ENCODE measurements at regions not wholly inside any gene's neighbourhood (a gene's known extent, or its start where the extent isn't known, plus 50 kb on each side); places are given as distances from the start of the nearest gene placed in this dataset.
A peak's percentile ranks its signal among the peaks of the same experiment; 100 is the strongest.

DNA sequence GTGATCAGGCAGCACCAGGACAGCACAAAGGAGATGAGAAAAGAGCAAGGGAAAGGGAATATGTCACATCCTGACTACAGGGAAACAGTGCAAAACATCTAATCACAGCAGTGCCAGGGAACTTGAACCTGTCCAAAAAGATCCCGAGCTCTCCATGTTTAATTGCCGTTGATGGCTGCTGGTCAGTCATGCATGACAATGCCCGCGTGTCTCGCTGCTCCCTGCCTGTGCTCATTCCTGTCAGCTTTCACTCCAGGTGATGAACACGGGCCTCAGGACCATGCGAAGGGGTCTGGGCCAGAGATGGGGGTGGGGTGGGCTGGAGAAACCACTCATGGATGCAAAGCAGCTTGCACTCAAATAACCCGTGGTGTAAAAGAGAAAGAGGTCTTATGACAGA lies 287.0 kb downstream of the GPATCH2 start:
- H3K4me2 ChIP-seq, result no peak overlapping the region
- no peak overlapping the region for H3K4me3 ChIP-seq
- H3K9me3 ChIP-seq, result no peaks in the 10 kb centered on the region
- ATAC-seq (no peak), DNase-seq (ENCODE audit: low read depth in 1 of 2, low spot score in 1 of 2) (no peak), FAIRE-seq (no peak)
- TF ChIP-seq, protein P1, sequence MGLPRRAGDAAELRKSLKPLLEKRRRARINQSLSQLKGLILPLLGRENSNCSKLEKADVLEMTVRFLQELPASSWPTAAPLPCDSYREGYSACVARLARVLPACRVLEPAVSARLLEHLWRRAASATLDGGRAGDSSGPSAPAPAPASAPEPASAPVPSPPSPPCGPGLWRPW (IDR thresholded peaks at IDR 0.05), result no peak
- no peak for TF ChIP-seq NR3C1 (IDR thresholded peaks at IDR 0.05)
- TF ChIP-seq, protein P2, sequence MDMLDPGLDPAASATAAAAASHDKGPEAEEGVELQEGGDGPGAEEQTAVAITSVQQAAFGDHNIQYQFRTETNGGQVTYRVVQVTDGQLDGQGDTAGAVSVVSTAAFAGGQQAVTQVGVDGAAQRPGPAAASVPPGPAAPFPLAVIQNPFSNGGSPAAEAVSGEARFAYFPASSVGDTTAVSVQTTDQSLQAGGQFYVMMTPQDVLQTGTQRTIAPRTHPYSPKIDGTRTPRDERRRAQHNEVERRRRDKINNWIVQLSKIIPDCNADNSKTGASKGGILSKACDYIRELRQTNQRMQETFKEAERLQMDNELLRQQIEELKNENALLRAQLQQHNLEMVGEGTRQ (IDR thresholded peaks at IDR 0.05), result no peak
- TF ChIP-seq ZNF302 (CRISPR knock-in tag; IDR thresholded peaks at IDR 0.05), result no peak
- TF ChIP-seq RFX5 (IDR thresholded peaks at IDR 0.05), result no peak
- TF ChIP-seq, protein P3, sequence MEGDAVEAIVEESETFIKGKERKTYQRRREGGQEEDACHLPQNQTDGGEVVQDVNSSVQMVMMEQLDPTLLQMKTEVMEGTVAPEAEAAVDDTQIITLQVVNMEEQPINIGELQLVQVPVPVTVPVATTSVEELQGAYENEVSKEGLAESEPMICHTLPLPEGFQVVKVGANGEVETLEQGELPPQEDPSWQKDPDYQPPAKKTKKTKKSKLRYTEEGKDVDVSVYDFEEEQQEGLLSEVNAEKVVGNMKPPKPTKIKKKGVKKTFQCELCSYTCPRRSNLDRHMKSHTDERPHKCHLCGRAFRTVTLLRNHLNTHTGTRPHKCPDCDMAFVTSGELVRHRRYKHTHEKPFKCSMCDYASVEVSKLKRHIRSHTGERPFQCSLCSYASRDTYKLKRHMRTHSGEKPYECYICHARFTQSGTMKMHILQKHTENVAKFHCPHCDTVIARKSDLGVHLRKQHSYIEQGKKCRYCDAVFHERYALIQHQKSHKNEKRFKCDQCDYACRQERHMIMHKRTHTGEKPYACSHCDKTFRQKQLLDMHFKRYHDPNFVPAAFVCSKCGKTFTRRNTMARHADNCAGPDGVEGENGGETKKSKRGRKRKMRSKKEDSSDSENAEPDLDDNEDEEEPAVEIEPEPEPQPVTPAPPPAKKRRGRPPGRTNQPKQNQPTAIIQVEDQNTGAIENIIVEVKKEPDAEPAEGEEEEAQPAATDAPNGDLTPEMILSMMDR (IDR thresholded peaks at IDR 0.05), result no peak
- TF ChIP-seq RAD21 (conservative IDR thresholded peaks at IDR 0.05 in 1 of 2, IDR thresholded peaks at IDR 0.05 in 1 of 2), result no peak
- no peak for TF ChIP-seq HEYL (CRISPR knock-in tag; IDR thresholded peaks at IDR 0.05)
- no peak for TF ChIP-seq ZSCAN20 (CRISPR knock-in tag; IDR thresholded peaks at IDR 0.05)
- POLR2A ChIA-PET, result no interaction called here
- WGBS (ENCODE audit: missing lambda C conversion rate), result 61% methylated on average over 8 of the region's 8 CpGs
- 0 out of 3 replicates have a peak, but pooled peaks cover 2% of the 10 kb centered on the region for H3K4me1 ChIP-seq
- no peak overlapping the region for H3K27ac ChIP-seq
- CTCF ChIA-PET, result no interaction called here

DNA sequence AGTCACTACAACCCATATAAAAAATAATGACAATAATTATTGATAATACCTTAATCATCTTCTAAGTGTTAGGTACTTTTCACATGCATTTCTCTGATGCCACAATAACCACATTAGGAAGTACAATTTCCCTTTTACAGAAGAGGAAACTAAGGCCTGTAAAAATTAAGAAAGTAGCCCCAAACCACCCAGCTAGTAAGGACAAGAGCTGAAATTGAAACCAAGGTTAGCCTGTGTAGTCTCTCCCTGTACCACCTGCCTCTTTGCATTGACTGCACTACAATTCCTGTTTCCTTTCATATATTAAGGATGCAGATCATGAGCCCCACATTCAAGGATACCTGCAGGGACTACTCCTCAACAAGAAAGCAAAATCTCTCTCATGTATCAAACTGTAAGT lies 288.8 kb downstream of the GPATCH2 start:
- Histone ChIP-seq H3K27ac (no peak overlapping the region), H3K4me2 (no peak overlapping the region), H3K4me1 (no peaks in the 10 kb centered on the region), H3K4me3 (no peak overlapping the region), H3K9me3 (no peaks in the 10 kb centered on the region)
- CTCF ChIA-PET, result no interaction called here
- POLR2A ChIA-PET, result no interaction called here
- FAIRE-seq (no peak), ATAC-seq (no peak), DNase-seq (ENCODE audit: low read depth in 1 of 2, low spot score in 1 of 2) (no peak)
- no peak for TF ChIP-seq MAFK (IDR thresholded peaks at IDR 0.05; ENCODE audit: partially characterized antibody)
- TF ChIP-seq, protein P4, sequence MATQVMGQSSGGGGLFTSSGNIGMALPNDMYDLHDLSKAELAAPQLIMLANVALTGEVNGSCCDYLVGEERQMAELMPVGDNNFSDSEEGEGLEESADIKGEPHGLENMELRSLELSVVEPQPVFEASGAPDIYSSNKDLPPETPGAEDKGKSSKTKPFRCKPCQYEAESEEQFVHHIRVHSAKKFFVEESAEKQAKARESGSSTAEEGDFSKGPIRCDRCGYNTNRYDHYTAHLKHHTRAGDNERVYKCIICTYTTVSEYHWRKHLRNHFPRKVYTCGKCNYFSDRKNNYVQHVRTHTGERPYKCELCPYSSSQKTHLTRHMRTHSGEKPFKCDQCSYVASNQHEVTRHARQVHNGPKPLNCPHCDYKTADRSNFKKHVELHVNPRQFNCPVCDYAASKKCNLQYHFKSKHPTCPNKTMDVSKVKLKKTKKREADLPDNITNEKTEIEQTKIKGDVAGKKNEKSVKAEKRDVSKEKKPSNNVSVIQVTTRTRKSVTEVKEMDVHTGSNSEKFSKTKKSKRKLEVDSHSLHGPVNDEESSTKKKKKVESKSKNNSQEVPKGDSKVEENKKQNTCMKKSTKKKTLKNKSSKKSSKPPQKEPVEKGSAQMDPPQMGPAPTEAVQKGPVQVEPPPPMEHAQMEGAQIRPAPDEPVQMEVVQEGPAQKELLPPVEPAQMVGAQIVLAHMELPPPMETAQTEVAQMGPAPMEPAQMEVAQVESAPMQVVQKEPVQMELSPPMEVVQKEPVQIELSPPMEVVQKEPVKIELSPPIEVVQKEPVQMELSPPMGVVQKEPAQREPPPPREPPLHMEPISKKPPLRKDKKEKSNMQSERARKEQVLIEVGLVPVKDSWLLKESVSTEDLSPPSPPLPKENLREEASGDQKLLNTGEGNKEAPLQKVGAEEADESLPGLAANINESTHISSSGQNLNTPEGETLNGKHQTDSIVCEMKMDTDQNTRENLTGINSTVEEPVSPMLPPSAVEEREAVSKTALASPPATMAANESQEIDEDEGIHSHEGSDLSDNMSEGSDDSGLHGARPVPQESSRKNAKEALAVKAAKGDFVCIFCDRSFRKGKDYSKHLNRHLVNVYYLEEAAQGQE (IDR thresholded peaks at IDR 0.05), result no peak
- TF ChIP-seq HDAC2 (IDR thresholded peaks at IDR 0.05), result no peak
- no peak for TF ChIP-seq ZSCAN20 (CRISPR knock-in tag; IDR thresholded peaks at IDR 0.05)
- TF ChIP-seq ZFP36 (IDR thresholded peaks at IDR 0.05; ENCODE audit: borderline replicate concordance, partially characterized antibody), result no peak
- no peak for TF ChIP-seq NR3C1 (IDR thresholded peaks at IDR 0.05)
- TF ChIP-seq BHLHE40 (IDR thresholded peaks at IDR 0.05; ENCODE audit: low read depth, low read length), result no peak
- TF ChIP-seq FOSB (CRISPR knock-in tag; IDR thresholded peaks at IDR 0.05), result no peak
- no peak for TF ChIP-seq SREBF2 (IDR thresholded peaks at IDR 0.05)

DNA sequence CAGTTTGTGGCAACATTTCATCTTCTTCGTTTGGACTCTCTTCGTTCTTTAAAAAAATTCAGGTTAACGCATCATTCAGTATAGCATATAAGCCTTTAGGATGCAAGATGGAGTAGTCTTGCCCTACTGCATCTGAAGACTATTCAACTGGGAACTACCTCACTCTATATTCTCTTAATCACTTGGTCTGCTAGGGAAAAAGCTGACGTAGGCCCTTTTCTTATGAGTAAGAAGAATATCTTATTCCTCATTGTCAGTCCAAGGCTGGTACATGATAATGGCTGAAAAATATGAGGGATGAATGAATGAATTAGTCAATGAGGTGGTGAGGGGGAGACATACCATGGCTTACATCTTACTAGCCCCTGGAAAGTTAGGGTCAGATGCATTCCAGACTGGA lies 294.2 kb downstream of the GPATCH2 start:
- no peak overlapping the region for H3K27ac ChIP-seq
- TF ChIP-seq TFCP2L1 (CRISPR knock-in tag; IDR thresholded peaks at IDR 0.05), result no peak
- TF ChIP-seq MAFK (IDR thresholded peaks at IDR 0.05; ENCODE audit: partially characterized antibody), result peak; percentile 14
- no peak for TF ChIP-seq NR3C1 (IDR thresholded peaks at IDR 0.05)
- no peak for TF ChIP-seq HOXB13 (CRISPR knock-in tag; IDR thresholded peaks at IDR 0.05; ENCODE audit: low read depth)
- POLR2A ChIA-PET, result no interaction called here
- CTCF ChIA-PET, result no interaction called here
- no peak overlapping the region for H3K4me2 ChIP-seq
- no peak overlapping the region for H3K4me3 ChIP-seq
- 69% methylated on average over 4 of the region's 4 CpGs for WGBS (ENCODE audit: missing lambda C conversion rate)
- ATAC-seq (no peak), DNase-seq (ENCODE audit: low read depth in 1 of 2, low spot score in 1 of 2) (no peak), FAIRE-seq (no peak)
- no peaks in the 10 kb centered on the region for H3K4me1 ChIP-seq
- no peaks in the 10 kb centered on the region for H3K9me3 ChIP-seq

All from A549 (cell line).